GM19239 (cell line): ENCODE measurements at regions not wholly inside any gene's neighbourhood (a gene's known extent, or its start where the extent isn't known, plus 50 kb on each side); places are given as distances from the start of the nearest gene placed in this dataset.
"Not testable (repeated sequence)": the region's sequence is repeated elsewhere in the genome, so short reads cannot be mapped to it uniquely, and the experiment has no call there.

Experiments used
- DNase-seq: peaks from one replicate; pipeline ENCODE4 v3.0.0; 2011; ENCODE audit warnings: low spot score; ENCODE audit not compliant: insufficient read length
- FAIRE-seq: peaks from 2 replicates; lab custom pipeline; 2011; peaks lifted over from hg19 to GRCh38; lab: Jason Lieb, UNC

DNA sequence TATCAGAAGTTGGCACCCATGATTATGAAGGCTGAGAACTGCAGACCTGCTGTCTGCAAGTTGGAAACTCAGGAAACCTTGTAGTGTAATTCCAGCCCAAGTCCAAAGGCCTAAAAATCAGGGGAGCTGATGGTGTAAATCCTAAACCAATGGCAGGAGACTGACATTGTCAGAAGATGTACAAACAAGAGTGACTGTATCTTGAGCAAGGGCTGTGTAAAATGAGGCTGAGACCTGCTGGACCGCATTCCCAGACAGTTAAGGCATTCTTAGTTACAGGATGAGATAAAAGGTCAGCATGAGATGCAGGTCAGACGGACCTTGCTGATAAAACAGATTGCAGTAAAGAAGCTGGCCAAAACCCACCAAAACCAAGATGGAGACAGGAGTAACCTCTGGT lies 147.7 kb downstream of the COG6 start:
- no peak for DNase-seq

DNA sequence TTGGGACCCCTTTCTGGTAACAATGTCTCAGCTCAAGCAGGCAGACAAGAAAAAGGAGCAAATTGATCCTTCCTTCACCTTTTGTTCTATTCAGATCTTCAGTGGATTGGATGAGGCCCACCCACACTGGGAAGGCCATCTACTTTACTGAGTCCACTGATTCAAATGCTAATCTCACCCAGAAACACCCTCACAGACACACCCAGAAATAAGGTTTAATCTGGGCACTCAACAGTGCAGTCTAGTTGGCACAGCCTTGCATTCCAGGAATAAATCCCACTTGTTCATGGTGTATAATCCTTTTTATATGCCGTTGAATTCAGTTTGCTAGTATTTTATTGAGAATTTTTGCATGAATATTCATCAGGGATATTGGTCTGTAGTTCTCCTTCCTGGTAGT lies 148.4 kb downstream of the COG6 start:
- DNase-seq, result no peak
- FAIRE-seq, result no peak

More for the DNA sequence above, 147.7 kb downstream of the COG6 start:
- FAIRE-seq, result no peak

DNA sequence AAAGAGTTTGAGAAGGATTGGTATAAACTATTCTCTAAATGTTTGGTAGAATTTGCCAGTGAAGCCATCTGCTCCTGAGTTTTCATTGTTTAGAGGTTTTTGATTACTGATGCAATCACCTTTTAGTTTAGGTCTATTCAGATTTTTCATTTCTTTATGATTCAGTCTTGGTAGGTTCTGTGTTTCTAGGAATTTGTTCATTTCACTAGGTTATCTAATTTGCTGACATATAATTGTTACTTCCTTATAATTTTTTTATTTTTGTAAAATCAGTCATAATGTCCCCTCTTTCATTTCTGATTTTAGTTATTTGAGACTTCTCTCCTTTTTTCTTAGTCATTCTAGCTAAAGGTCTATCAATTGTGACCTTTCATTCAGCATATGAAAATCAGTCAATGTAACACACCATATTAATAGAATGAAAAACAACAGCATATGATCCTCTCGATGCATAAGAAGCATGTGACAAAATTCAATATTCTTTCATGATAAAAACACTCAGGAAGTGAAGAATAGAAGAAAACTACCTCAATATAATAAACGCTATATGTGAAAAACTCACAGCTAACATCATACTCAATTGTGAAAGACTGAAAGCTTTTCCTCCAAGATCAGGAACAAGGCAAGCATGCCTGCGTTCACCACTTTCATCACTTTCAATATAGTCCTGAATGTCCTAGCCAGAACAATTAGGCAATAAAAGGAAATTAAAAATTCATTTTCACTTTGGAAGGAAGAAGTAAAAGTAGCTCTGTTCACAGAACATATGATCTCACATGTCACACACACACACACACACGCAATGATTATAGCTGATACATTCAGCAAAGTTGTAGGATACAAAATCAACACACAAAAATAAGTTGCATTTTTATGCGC lies 149.1 kb downstream of the COG6 start:
- FAIRE-seq (no peak), DNase-seq (no peak)

DNA sequence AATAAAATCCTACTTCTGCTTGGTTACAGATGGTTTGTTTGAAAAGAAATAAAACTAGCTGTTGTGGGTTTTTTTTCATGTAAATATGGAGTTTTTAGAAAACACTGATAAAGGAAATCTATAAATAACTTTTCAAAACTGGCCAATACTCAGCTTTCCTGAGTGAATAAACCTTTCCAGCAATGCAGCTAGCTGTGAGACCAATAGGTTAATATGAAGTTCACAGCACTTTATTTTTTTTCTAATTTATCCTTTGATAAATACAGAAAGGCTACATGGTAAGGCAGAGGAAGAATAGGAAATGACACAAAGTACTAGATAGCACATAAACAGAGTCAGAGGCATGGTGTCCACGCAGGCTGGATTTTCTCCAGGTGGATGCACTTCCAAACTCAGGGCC lies 154.0 kb downstream of the COG6 start:
- DNase-seq (no peak), FAIRE-seq (no peak)

DNA sequence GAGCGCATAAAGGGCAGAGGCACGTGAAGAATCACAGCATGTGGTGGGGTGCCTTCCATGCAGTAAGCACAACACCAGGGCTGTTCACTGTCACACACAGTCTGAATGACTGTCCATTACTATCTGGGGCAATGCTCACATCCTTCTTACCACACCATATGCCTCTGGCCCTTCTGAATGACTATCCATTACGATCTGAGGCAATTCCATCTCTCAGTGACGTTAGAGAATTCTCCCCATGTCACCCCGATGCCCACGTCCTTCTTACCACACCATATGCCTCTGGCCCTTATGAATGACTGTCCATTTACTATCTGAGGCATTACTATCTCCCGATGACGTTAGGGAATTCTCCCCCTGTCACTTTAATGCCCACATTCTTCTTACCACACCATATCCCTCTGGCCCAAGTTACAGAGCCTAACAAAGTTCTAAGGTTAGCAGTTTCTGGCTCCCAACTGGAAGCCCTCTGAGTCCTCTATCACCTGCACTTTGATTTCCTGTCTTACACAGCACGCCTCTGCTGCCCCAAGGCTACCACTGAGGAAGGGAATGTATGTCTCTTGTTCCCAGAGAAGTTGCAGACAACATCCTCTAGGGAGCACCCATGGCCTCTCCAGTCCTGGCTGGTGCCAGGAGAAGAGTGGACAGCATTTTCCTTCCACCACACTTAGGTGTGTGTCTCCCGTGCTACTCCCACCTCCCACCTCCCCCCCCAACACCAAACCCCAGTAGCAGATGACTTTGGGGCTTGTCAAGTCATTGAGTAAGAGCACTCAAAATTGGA lies 154.8 kb downstream of the COG6 start:
- FAIRE-seq, result no peak
- DNase-seq, result no peak

DNA sequence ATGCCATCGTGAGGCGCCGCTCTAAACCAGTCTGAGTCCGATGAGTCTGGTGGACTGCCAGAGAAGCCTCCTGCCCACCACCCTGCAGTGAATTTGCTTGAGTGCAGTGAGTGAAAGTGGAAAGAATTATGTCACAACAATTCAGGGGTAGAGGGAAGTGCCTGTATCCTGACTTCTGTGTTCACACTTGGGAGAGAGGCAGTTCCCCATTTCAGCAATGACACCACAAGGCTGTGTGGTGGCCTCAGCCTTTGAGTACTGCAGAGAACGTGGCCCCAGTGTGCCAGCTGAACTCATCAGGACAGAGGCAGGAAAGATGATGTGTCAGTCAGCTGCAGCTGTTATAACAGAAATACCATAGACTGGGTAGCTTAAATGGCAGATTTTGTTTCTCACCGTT lies 155.6 kb downstream of the COG6 start:
- DNase-seq (no peak), FAIRE-seq (no peak)

DNA sequence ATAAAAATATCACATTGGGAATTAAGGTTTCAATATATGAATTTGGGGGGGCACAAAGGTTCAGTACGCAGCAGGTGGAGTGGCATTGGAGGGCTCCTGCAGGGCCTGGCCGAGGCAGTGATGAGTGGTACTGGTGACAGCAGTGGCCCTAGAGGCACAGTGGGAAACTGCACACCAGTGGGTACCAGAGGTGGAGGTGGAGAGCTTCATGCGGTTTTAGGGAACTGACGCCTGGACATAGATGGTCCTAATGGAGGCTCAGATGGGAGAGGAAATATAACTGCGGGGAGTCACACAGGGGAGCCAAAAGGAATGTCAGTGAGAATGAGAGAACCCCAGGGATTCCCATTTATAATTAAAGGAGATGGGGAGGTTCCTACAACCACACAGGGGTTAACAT lies 156.2 kb downstream of the COG6 start:
- DNase-seq, result no peak
- no peak for FAIRE-seq

DNA sequence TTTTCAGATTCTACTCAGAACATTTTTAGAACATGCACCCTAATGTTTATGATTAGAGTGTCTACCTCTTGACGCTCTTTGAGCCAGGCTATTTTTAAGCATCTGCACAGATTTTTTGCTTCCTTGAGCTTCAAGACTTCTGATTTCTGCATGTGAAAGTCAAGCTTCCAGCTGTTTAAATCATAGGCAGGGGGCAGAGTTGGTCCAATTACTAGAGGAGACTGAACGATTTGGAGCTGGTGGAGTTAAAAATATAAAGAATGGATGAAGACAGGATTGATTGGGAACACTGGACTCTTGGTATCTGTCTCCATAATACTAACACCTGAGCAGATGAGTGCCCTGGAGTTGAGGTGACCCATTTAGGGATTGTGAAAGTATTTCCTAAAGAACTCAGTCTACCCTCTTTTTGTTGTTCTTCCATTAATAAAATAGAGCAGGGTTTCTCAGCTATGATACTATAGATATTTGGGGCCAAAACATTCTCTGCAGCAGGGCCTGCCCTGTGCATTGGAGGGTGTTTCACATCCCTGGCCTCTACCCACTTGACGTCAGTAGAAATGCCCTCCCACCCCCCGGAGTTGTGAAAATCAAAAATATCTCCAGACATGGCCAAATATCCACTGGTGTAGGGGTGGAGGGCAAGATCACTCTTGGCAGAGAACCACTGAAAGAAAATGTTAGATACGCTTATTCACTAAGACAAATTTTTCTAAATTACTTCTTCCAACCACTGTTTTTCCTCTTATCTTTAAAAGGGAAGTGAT lies 160.1 kb downstream of the COG6 start:
- FAIRE-seq (no peak), DNase-seq (no peak)

DNA sequence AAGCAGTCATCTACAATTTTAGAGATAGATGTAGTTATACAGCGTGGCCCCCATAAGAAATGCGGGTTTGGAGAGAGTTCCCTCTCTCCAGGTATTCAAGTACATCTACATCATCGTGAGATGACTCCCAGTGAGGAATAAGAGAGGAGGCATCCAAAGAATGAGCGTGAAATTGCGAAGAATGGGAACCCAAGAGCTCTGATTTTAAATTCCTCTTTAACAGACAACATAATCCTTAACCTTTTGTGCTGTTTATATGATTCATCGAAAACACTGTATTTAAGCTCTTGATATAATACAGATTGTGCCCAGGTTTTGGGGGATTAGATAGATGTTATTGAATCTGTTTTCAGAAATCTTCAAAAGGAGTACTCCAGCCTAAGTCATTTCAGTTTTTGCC lies 161.5 kb downstream of the COG6 start:
- no peak for FAIRE-seq
- no peak for DNase-seq

DNA sequence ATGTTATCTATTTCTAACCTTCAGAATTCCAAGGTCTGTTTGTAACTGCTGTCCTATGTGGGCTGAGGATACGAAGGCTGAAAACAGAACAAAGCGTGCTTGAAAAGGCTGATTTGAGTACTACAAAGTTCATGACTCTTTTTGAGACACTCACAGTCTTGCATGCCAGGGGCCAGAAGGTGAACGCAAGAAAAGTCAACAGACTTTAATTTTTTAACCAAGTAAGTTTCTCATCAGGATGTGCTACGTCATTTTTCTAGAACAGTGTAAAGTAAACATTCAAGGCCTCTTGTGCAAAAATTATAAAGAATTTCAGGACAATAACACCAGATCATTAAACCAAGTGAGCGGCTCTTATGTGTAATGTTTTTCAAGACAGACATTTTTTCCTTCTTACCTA lies 163.5 kb downstream of the COG6 start:
- DNase-seq (no peak), FAIRE-seq (no peak)

DNA sequence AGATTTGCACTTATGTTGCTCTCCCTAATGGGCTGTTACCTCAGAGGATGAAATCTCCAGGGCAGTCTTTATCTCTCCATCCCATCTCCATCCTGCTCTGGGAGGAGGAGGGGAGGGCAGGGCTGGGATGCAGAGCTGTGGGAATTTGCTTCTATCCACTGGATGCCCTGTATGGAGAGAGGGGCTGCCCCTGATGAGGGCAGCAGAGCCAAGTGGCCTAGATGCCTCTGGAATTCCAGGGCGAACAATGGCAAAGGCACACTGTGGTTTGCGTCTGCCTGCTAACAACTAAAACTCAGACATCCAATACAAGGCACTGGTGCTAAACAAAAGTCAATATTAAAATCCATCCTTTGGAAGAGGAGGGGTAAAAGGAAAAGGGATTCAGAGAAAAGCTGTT lies 165.1 kb downstream of the COG6 start:
- DNase-seq (no peak), FAIRE-seq (no peak)

DNA sequence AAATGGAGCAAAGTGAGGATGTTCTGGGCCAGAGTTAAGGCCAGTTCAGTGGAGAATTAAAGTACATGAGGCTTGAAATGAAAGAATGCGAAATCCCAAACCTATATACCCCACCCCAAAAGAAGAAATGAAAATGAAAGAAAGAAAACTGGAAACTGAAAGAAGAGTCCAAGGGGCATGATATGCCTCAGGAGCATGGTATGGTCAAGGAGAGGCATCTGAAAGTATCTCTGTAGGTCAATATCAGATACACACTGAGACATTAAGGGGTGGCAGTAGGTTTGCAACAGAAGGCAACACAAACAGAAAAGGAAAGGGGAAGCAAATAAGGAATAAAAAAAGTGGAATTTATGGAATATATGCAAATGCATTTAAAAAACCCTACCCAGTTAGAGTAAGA lies 166.5 kb downstream of the COG6 start:
- no peak for FAIRE-seq
- no peak for DNase-seq

DNA sequence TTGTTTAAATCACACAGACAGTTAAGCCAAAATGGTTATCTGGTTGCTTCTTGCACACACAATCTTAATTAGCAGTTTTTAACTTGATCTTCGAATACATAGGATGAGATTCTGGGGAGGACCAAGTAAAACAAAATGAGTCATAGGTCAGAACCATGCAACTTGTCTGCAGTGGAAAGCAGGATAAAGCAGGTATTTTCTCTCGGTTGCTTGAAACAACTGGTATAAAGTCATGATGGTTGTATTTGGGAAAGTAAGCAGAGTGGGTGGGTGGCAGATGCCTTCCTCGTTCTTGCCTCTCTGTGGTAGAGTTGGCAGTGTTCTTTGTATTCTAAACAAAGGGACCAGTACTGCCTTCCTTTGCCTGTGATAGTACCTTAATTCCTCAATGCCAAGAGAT lies 167.0 kb downstream of the COG6 start:
- DNase-seq, result no peak

DNA sequence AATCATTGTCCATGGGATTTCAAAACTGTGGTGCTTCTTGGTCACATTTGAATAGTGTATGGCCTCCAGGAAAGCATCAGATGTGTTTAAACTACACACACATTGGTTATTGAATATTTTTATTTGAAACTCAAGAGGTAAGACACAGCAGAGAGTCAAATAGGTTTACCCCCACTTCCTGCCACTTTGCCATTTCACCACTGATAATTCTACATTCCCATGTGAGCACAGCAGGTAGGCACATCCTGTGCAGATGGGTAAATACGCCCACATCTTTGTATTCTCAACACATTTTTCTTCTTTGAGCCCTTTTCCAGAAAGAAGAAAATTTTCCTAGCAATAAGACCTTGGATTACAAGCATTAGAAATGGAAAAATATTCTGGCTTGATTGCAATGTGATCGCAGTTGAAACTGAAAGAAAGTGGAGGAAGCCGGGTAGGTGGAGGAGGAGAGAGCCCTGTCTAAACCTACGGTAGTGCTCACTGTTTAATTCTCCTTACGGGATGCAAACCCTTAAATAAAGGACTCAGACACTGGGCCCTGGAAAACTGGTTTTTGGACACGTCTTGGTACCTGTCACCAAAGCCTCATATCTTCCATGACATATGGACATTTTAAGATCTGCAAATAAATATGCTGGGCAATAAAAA lies 167.7 kb downstream of the COG6 start:
- no peak for DNase-seq
- no peak for FAIRE-seq

More for the DNA sequence above, 167.0 kb downstream of the COG6 start:
- no peak for FAIRE-seq

DNA sequence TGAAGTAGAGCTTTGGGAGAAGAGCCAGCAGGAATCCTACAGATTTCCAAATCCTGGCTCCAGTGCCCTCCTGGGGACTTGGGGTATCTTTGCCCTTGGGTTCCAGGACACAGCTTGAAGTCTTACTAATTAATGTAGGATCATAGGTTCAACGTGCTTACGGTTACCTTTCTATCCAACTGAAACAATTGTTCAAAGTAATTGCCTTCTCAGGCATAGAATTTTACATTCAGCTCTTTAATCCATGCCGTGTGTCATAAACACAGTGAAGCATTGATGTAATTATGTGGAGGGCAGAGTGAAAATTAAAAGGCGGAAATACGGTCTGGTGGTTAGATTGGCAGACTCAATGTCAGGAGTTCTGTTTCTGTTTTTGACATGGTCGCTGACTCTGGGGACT lies 170.4 kb downstream of the COG6 start:
- DNase-seq (no peak), FAIRE-seq (no peak)

DNA sequence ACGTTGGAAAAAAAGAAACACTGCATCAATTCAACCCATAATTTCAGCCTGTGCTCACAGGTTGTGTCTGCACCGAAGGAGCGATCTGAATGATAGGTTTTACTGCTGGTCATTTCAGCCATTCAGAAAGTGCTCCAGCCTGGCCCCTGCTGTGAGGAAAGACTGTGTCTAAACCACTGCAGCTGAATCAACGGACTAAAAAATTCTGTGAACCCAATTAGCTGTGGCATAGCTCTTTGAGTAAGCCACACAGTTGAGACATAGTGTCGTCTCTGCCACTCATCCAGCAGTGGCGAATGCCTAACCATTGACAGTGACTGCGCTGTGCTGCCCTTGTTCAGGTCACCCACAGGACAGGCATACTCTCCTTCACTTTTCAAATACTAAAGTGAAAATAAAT lies 179.8 kb downstream of the COG6 start:
- DNase-seq, result no peak
- no peak for FAIRE-seq

DNA sequence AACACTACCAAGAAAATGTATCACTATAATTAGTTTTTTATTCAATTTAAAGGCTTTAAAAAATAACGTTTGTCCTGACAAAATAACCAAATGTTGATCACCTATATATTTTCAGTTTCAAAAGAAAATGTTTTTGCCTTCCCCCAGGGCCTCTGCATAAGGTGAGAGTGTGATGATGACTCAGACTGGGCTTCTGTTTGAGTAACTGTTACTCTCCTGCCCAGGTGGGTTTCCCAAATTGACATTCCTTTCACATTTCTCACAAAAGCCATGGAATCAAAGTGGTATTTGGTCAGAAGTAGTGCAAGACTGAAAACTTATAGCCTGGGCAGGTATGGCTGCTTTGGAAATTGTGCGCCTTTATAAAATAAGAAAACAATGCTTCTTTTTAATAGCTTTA lies 180.6 kb downstream of the COG6 start:
- DNase-seq, result no peak
- no peak for FAIRE-seq

DNA sequence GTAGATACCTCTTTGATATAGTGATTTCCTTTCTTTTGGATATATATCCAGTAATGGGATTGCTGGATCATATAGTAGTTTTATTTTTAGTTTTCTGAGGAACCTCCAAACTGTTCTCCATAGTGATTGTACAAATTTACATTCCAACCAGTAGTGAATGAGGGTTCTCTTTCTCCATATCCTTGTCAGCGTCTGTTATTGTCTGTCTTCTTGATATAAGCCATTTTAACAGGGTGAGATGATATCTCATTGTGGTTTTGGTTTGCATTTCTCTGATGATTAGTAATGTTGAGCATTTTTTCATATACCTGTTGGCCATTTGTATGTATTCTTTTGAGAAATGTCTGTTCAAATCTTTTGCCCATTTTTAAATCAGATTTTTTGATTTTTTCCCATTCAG lies 182.4 kb downstream of the COG6 start:
- FAIRE-seq, DNase-seq: not testable (repeated sequence)

DNA sequence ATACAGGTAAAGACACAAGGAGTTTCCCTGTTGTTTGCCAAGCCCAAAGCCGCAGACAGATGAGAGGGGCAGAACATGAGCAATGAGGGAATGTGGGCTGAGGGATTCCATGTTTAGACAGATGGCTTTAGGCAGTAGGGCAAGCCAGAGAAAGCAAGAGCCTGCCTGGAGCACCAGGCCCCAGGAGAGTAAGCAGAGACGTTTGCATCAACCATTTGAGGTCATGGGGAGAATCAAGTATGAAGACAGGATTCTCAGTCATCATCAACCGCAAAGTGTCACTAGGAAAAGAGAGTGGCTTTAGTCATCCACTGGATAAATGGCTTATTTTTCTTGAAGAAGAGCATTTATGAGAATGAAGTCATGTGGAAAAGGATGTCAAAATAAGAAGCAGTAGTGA lies 184.7 kb downstream of the COG6 start:
- DNase-seq (no peak), FAIRE-seq (no peak)

DNA sequence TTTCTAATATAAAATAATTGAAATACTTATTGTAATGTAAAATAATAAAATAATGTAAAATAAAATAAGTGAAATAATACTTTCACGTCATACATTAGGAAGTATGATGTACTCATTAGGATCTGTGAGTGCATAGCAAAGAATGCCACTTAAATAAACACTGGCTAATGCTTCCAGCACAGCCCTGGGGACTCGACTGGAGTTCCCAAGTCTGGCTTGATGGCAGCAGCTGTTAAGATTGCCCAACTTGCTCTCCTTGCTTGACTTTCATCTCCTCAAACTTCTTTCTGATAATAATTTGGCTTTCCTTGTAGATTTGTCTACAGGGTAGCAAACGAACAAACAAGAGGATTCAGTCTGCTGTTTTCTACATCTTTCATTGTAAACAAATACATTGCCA lies 191.9 kb downstream of the COG6 start:
- FAIRE-seq, result no peak

More for the DNA sequence above, 191.9 kb downstream of the COG6 start:
- DNase-seq, result no peak
